ENCODE measurements at regions not wholly inside any gene's neighbourhood (a gene's known extent, or its start where the extent isn't known, plus 50 kb on each side); places are given as distances from the start of the nearest gene placed in this dataset.
A peak's percentile ranks its signal among the peaks of the same experiment; 100 is the strongest.

GRCh38 chr1:147083919-147084272 lies 88.4 kb downstream of the PRKAB2 start:
- Histone ChIP-seq H3K4me3 (ENCODE audit: low read length) (peak overlapping the region; percentile 92), H3K9ac (ENCODE audit: low read length) (peak overlapping the region; percentile 88), H3K27ac (ENCODE audit: low read length) (peak overlapping the region; percentile 58; the same call in 1 of the 2 replicates), H3K27me3 (ENCODE audit: low read depth, low read length) (peaks cover 44% of the 10 kb centered on the region), H3K36me3 (replicated peaks; ENCODE audit: low read depth, low read length) (no peaks in the 10 kb centered on the region), H3K4me2 (ENCODE audit: low read length) (peak overlapping the region; percentile 93), H3K9me3 (ENCODE audit: insufficient read depth, low read length) (peaks cover 8% of the 10 kb centered on the region), H3K79me2 (ENCODE audit: low read length) (no peaks in the 10 kb centered on the region), H4K20me1 (ENCODE audit: insufficient read depth, low read length) (no peaks in the 10 kb centered on the region), H3K4me1 (ENCODE audit: low read length) (peaks cover 10% of the 10 kb centered on the region; the same call in 1 of the 2 replicates), H2AFZ (ENCODE audit: low read depth, low read length) (peak overlapping the region; percentile 98)
- TF ChIP-seq CTCF (IDR thresholded peaks at IDR 0.05; ENCODE audit: low read depth, low read length) (no peak), EZH2phosphoT487 (IDR thresholded peaks at IDR 0.05; ENCODE audit: low read depth) (no peak)

- H3K27me3 ChIP-seq (ENCODE audit: low read depth, low read length), result peaks cover 37% of the 10 kb centered on the region
- H3K4me3 ChIP-seq (ENCODE audit: low read length), result no peak overlapping the region
- no peak overlapping the region for H3K9ac ChIP-seq (ENCODE audit: low read length)
- H3K79me2 ChIP-seq (ENCODE audit: low read length), result no peaks in the 10 kb centered on the region
- TF ChIP-seq EZH2phosphoT487 (IDR thresholded peaks at IDR 0.05; ENCODE audit: low read depth) (no peak), CTCF (IDR thresholded peaks at IDR 0.05; ENCODE audit: low read depth, low read length) (no peak)
- no peak overlapping the region for H3K27ac ChIP-seq (ENCODE audit: low read length)
- H3K36me3 ChIP-seq (replicated peaks; ENCODE audit: low read depth, low read length), result no peaks in the 10 kb centered on the region
- H3K4me2 ChIP-seq (ENCODE audit: low read length), result no peak overlapping the region
- H4K20me1 ChIP-seq (ENCODE audit: insufficient read depth, low read length), result no peaks in the 10 kb centered on the region
- H3K4me1 ChIP-seq (ENCODE audit: low read length), result peaks cover 10% of the 10 kb centered on the region; the same call in 1 of the 2 replicates
- H2AFZ ChIP-seq (ENCODE audit: low read depth, low read length), result no peak overlapping the region
- H3K9me3 ChIP-seq (ENCODE audit: insufficient read depth, low read length), result peaks cover 5% of the 10 kb centered on the region; the same call in 1 of the 2 replicates
Observed at GRCh38 chr1:147080671-147081394, 91.4 kb downstream of the PRKAB2 start.

DNA sequence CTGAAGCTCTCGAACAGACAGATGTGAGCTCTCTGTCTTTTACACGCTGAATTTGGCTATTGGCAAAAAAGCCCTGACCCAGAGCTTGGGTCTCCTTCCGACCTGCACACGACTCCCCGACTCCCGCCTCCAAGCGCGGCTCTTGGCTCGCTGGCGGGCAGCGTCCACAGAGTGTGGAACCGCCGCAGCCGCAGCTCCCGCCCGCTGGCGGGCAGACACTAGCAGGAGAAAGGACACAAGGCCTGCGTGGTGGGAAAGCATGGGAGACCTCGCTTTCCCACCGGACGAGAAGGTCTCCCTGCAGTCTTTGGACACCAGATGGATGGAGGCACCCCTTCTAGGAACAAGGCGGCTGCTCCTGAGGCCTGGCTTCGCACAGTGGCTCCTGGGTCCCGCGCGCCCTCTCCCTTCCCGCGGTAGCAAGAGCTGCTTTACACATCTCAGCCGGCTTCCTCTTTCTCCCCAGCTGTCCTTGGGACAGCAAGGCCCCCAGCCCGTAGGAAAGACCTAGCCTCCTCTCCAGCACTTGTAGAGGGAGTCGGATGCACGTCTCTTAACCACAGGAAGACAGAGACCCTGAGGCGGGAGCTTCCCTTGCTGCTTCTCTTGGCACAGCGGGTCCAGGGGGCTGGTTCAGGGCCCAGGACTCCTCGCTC lies 92.1 kb downstream of the PRKAB2 start:
- Histone ChIP-seq H3K4me3 (ENCODE audit: low read length) (no peak overlapping the region), H3K27ac (ENCODE audit: low read length) (no peak overlapping the region), H3K9ac (ENCODE audit: low read length) (no peak overlapping the region), H2AFZ (ENCODE audit: low read depth, low read length) (no peak overlapping the region), H3K27me3 (ENCODE audit: low read depth, low read length) (peaks cover 30% of the 10 kb centered on the region), H4K20me1 (ENCODE audit: insufficient read depth, low read length) (no peaks in the 10 kb centered on the region), H3K4me2 (ENCODE audit: low read length) (no peak overlapping the region), H3K9me3 (ENCODE audit: insufficient read depth, low read length) (peaks cover 5% of the 10 kb centered on the region; the same call in 1 of the 2 replicates), H3K36me3 (replicated peaks; ENCODE audit: low read depth, low read length) (no peaks in the 10 kb centered on the region), H3K4me1 (ENCODE audit: low read length) (peaks cover 6% of the 10 kb centered on the region; the same call in 1 of the 2 replicates), H3K79me2 (ENCODE audit: low read length) (no peaks in the 10 kb centered on the region)
- TF ChIP-seq CTCF (IDR thresholded peaks at IDR 0.05; ENCODE audit: low read depth, low read length) (no peak), EZH2phosphoT487 (IDR thresholded peaks at IDR 0.05; ENCODE audit: low read depth) (no peak)

DNA sequence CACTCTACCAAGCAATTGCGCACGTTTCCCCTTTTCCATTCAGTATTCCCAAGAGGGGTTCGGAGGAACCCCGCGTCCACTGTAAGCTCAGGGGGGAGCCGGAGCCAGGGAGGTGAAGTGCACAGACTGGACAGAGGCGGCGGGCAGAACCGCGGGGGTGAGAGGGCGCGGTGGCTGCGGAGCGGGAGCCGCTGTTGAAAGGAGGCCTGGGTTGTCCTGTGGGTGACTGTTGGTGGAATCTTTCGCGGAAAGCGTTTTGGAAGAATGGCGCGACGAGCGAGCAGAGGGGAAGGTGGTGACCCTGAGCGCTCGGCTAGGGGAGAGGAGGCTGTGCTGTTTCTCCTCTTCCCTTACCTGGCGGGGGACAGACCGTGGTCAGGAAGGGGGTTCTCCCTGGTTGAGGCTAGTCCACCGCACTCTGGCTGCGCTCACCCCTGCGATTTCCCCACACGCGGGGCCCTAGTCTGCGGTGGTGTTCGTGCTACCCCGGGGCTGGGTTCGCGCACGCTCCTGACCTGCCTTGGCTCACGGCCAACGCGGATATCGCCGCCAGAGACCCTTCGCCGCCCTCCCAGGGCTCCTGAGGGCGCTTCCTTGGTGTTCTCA lies 92.8 kb downstream of the PRKAB2 start:
- Histone ChIP-seq H3K4me2 (ENCODE audit: low read length) (no peak overlapping the region), H2AFZ (ENCODE audit: low read depth, low read length) (no peak overlapping the region), H3K27ac (ENCODE audit: low read length) (no peak overlapping the region), H3K79me2 (ENCODE audit: low read length) (no peaks in the 10 kb centered on the region), H3K4me1 (ENCODE audit: low read length) (peaks cover 6% of the 10 kb centered on the region; the same call in 1 of the 2 replicates), H3K9me3 (ENCODE audit: insufficient read depth, low read length) (peaks cover 5% of the 10 kb centered on the region; the same call in 1 of the 2 replicates), H3K4me3 (ENCODE audit: low read length) (no peak overlapping the region), H3K36me3 (replicated peaks; ENCODE audit: low read depth, low read length) (no peaks in the 10 kb centered on the region), H3K27me3 (ENCODE audit: low read depth, low read length) (peaks cover 27% of the 10 kb centered on the region), H3K9ac (ENCODE audit: low read length) (no peak overlapping the region), H4K20me1 (ENCODE audit: insufficient read depth, low read length) (no peaks in the 10 kb centered on the region)
- TF ChIP-seq CTCF (IDR thresholded peaks at IDR 0.05; ENCODE audit: low read depth, low read length), result no peak
- no peak for TF ChIP-seq EZH2phosphoT487 (IDR thresholded peaks at IDR 0.05; ENCODE audit: low read depth)
